Adrenal gland (tissue), 9 donors: ENCODE measurements at regions not wholly inside any gene's neighbourhood (a gene's known extent, or its start where the extent isn't known, plus 50 kb on each side); places are given as distances from the start of the nearest gene placed in this dataset.

Experiments used
- DNase-seq, 7 donors: peaks; one replicate each; pipeline ENCODE4 v3.0.0-alpha.2; 2019 to 2020
- H3K27ac ChIP-seq, 5 donors: fragments of 200-600 bp; sonication (generic) in 4 of 5; 1 replicate in 3 of 5; 2 replicates in 2 of 5; pipeline versions ENCODE4 v1.5.1 to v1.8.0; 2016 to 2020; ENCODE audit warnings: mild to moderate bottlenecking in 1 of 5
- H3K27me3 ChIP-seq: fragments of 200-600 bp; 2 replicates; pipeline ENCODE4 v1.8.0; 2021
- H3K36me3 ChIP-seq, 2 donors: fragments of 200-600 bp; replicated peaks in 1 of 2; 1 replicate in 1 of 2; 2 replicates in 1 of 2; pipeline versions ENCODE4 v1.5.1 to v1.8.0; 2018 to 2022
- H3K4me1 ChIP-seq, 2 donors: fragments of 200-600 bp; replicated peaks in 1 of 2; 1 replicate in 1 of 2; 2 replicates in 1 of 2; pipeline versions ENCODE4 v1.5.1 to v1.8.0; 2018 to 2021
- H3K4me3 ChIP-seq, 4 donors: fragments of 200-600 bp; sonication (generic) in 3 of 4; one replicate each; pipeline ENCODE4 v1.5.1; 2016 to 2018
- H3K9me3 ChIP-seq, 3 donors: fragments of 200-600 bp; sonication (generic) in 1 of 3; replicated peaks in 1 of 3; 1 replicate in 2 of 3; 2 replicates in 1 of 3; pipeline versions ENCODE4 v1.5.1 to v1.8.0; 2016 to 2021
- CTCF ChIP-seq, 6 experiments: fragments of 450-650 bp in 4 of 6; fragments of 200-600 bp in 2 of 6; sonication (generic) in 1 of 6; IDR thresholded peaks; 1 replicate in 5 of 6; 2 replicates in 1 of 6; pipeline versions ENCODE4 v1.5.1 to v1.8.0; 2016 to 2021; ENCODE audit warnings: antibody characterized with exemption in 6 of 6, mild to moderate bottlenecking in 2 of 6, moderate library complexity in 1 of 6
- POLR2A ChIP-seq, 2 donors: fragments of 450-650 bp; IDR thresholded peaks; one replicate each; pipeline ENCODE4 v1.6.1; 2017; ENCODE audit warnings: antibody characterized with exemption in 2 of 2, mild to moderate bottlenecking in 2 of 2, moderate library complexity in 1 of 2
- WGBS, 4 donors: extraction: QIAGEN DNeasy Blood & Tissue Kit in 2 of 4; methylation state at CpG; one replicate each; pipeline versions ENCODE4 v1.1.5 to v1.1.7; 2013 to 2017; 5-methylcytosine and 5-hydroxymethylcytosine counted together
- intact Hi-C, 2 donors: fragments of 100-400 bp; cut with DNase I; formaldehyde crosslinking; loops; one replicate each; pipeline versions ENCODE4 v1.14.1 to v1.15.0; 2022 to 2023
- donor health status: healthy with polysubstance abuse.
- donor health status: Bipolar disorder and iron deficiency.
- donor health status: DM: yes; HTN: yes; CAD: no.
- donor health status: DM: no; HTN: no; CAD: no.
- donor health status: DM: no; HTN: no; CAD: no.

- Histone ChIP-seq H3K27ac (peak overlapping the region in 2 of 5 donors; percentile 84 to 91), H3K27me3 (no peaks in the 10 kb centered on the region), H3K4me1 (peaks cover 20 to 58% of the 10 kb centered on the region in 2 donors), H3K9me3 (no peaks in the 10 kb centered on the region), H3K36me3 (peaks cover 0 to 16% of the 10 kb centered on the region in 2 donors), H3K4me3 (no peak overlapping the region)
- intact Hi-C loops, result no loop called here
- DNase-seq, result no peak
- 62 to 83% (median 72%) methylated on average over 13 of the region's 13 CpGs for WGBS, 4 donors
- no peak for TF ChIP-seq POLR2A (IDR thresholded peaks at IDR 0.05)
- TF ChIP-seq CTCF (IDR thresholded peaks at IDR 0.05), result no peak
Measured at GRCh38 chr12:124454735-124455134, 112.7 kb downstream of the NCOR2 start.

- no peak overlapping the region for H3K4me3 ChIP-seq
- whole genome bisulfite sequencing, 4 donors, result 53 to 78% (median 73%) methylated on average over 9 to 11 of the region's 11 CpGs
- peaks cover 0 to 12% of the 10 kb centered on the region in 2 donors for H3K36me3 ChIP-seq
- DNase-seq, result no peak
- intact Hi-C loops, result no loop called here
- no peaks in the 10 kb centered on the region for H3K27me3 ChIP-seq
- peak overlapping the region in 4 of 5 donors; percentile 9 to 91 (median 76) for H3K27ac ChIP-seq
- H3K9me3 ChIP-seq, result no peaks in the 10 kb centered on the region
- peaks cover 20 to 58% of the 10 kb centered on the region in 2 donors for H3K4me1 ChIP-seq
- TF ChIP-seq CTCF (IDR thresholded peaks at IDR 0.05) (no peak), POLR2A (IDR thresholded peaks at IDR 0.05) (no peak)
Measured at GRCh38 chr12:124454352-124454725, 113.1 kb downstream of the NCOR2 start.

- peak overlapping the region in 4 of 5 donors; percentile 9 to 91 (median 82) for H3K27ac ChIP-seq
- no peaks in the 10 kb centered on the region for H3K27me3 ChIP-seq
- TF ChIP-seq POLR2A (IDR thresholded peaks at IDR 0.05), result no peak
- TF ChIP-seq CTCF (IDR thresholded peaks at IDR 0.05), result peak in 1 of 6 experiments; percentile 20
- no peaks in the 10 kb centered on the region for H3K9me3 ChIP-seq
- DNase-seq, result peak; percentile 90 to 97 (median 97)
- H3K4me1 ChIP-seq, result peaks cover 20 to 58% of the 10 kb centered on the region in 2 donors
- H3K36me3 ChIP-seq, result peaks cover 0 to 11% of the 10 kb centered on the region in 2 donors
- intact Hi-C loops, result no loop called here
- 6 to 27% (median 19%) methylated on average over 12 to 27 of the region's 27 CpGs for WGBS, 4 donors
- no peak overlapping the region for H3K4me3 ChIP-seq
Measured at GRCh38 chr12:124453419-124454351, 113.7 kb downstream of the NCOR2 start.

- peaks cover 0 to 13% of the 10 kb centered on the region in 2 donors for H3K36me3 ChIP-seq
- H3K4me3 ChIP-seq, result no peak overlapping the region
- no peaks in the 10 kb centered on the region for H3K27me3 ChIP-seq
- no peaks in the 10 kb centered on the region for H3K9me3 ChIP-seq
- WGBS, 4 donors, result 77 to 86% (median 81%) methylated on average over 9 to 21 of the region's 21 CpGs
- TF ChIP-seq POLR2A (IDR thresholded peaks at IDR 0.05), result no peak
- no peak for TF ChIP-seq CTCF (IDR thresholded peaks at IDR 0.05)
- H3K4me1 ChIP-seq, result peaks cover 17 to 50% of the 10 kb centered on the region in 2 donors
- peak overlapping the region in 4 of 5 donors; percentile 9 to 91 (median 82) for H3K27ac ChIP-seq
- intact Hi-C loops, result no loop called here
- no peak for DNase-seq
Measured at GRCh38 chr12:124452576-124453331, 114.7 kb downstream of the NCOR2 start.
